Fibroblast of the aortic adventitia (primary cell): ENCODE measurements at regions not wholly inside any gene's neighbourhood (a gene's known extent, or its start where the extent isn't known, plus 50 kb on each side); places are given as distances from the start of the nearest gene placed in this dataset.

Source experiments
- DNase-seq: peaks from one replicate; pipeline ENCODE4 v3.0.0-alpha.2; 2010; ENCODE audit warnings: low read depth
- H3K4me3 ChIP-seq: 2 replicates; pipeline ENCODE4 v1.5.1; 2011; ENCODE audit warnings: low read depth, mild to moderate bottlenecking, control low read depth, low read length, moderate library complexity
- CTCF ChIP-seq: IDR thresholded peaks from 2 replicates; pipeline ENCODE4 v1.5.1; 2011; ENCODE audit warnings: mild to moderate bottlenecking, low read length, control low read depth, inconsistent platforms; ENCODE audit not compliant: insufficient read depth

GRCh38 chr10:78285226-78285625 lies 251.6 kb downstream of the RPS24 start:
- no peak overlapping the region for H3K4me3 ChIP-seq
- TF ChIP-seq CTCF = no peak
- no peak for DNase-seq

- no peak overlapping the region for H3K4me3 ChIP-seq
- no peak for TF ChIP-seq CTCF
- DNase-seq = no peak
Observed at GRCh38 chr10:78286186-78286585, 252.5 kb downstream of the RPS24 start.

- DNase-seq = no peak
- no peak for TF ChIP-seq CTCF
- no peak overlapping the region for H3K4me3 ChIP-seq
Observed at GRCh38 chr10:78286668-78287067, 253.0 kb downstream of the RPS24 start.

GRCh38 chr10:78287618-78288017 lies 254.0 kb downstream of the RPS24 start:
- TF ChIP-seq CTCF = no peak
- no peak for DNase-seq
- no peak overlapping the region for H3K4me3 ChIP-seq

- no peak for TF ChIP-seq CTCF
- DNase-seq = no peak
- H3K4me3 ChIP-seq = no peak overlapping the region
Observed at GRCh38 chr10:78288663-78289062, 255.0 kb downstream of the RPS24 start.

- DNase-seq = no peak
- no peak for TF ChIP-seq CTCF
- no peak overlapping the region for H3K4me3 ChIP-seq
Observed at GRCh38 chr10:78290131-78290750, 256.6 kb downstream of the RPS24 start.

- no peak for TF ChIP-seq CTCF
- no peak overlapping the region for H3K4me3 ChIP-seq
- DNase-seq = no peak
Observed at GRCh38 chr10:78291722-78292121, 258.1 kb downstream of the RPS24 start.
